ENCODE measurements at regions not wholly inside any gene's neighbourhood (a gene's known extent, or its start where the extent isn't known, plus 50 kb on each side); places are given as distances from the start of the nearest gene placed in this dataset.

- TF ChIP-seq CTCF (IDR thresholded peaks at IDR 0.05) (no peak), POLR2A (IDR thresholded peaks at IDR 0.05) (no peak)
Observed at GRCh38 chr1:103460511-103460910, 65.0 kb upstream of the RNPC3 start.
